GM19043 (cell line): ENCODE measurements at regions not wholly inside any gene's neighbourhood (a gene's known extent, or its start where the extent isn't known, plus 50 kb on each side); places are given as distances from the start of the nearest gene placed in this dataset.
"Not testable (repeated sequence)": the region's sequence is repeated elsewhere in the genome, so short reads cannot be mapped to it uniquely, and the experiment has no call there.

Source experiments
- ATAC-seq: cut with Tn5 transposase; IDR thresholded peaks from one replicate; pipeline ENCODE4 v1.9.1; 2021; ENCODE audit warnings: low read depth; ENCODE audit not compliant: unreplicated experiment

GRCh38 chr3:132084982-132085381 is 50.2 kb upstream of the CPNE4 start:
- ATAC-seq = no peak

- no peak for ATAC-seq
These were observed 52.5 kb upstream of the CPNE4 start for GRCh38 chr3:132087356-132087755.

GRCh38 chr3:132088291-132088690 is 53.5 kb upstream of the CPNE4 start:
- no peak for ATAC-seq

GRCh38 chr3:132090921-132091320 is 56.1 kb upstream of the CPNE4 start:
- ATAC-seq = no peak

- ATAC-seq = no peak
These were observed 81.8 kb upstream of the CPNE4 start for GRCh38 chr3:132116601-132117000.

- ATAC-seq = no peak
These were observed 82.8 kb upstream of the CPNE4 start for GRCh38 chr3:132117642-132118041.

- no peak for ATAC-seq
These were observed 84.7 kb upstream of the CPNE4 start for GRCh38 chr3:132119531-132119930.

- no peak for ATAC-seq
These were observed 89.3 kb upstream of the CPNE4 start for GRCh38 chr3:132124096-132124495.

GRCh38 chr3:132124651-132125284 is 90.0 kb upstream of the CPNE4 start:
- no peak for ATAC-seq

- ATAC-seq = no peak
These were observed 99.8 kb upstream of the CPNE4 start for GRCh38 chr3:132134611-132135010.

- ATAC-seq = no peak
These were observed 101.0 kb upstream of the CPNE4 start for GRCh38 chr3:132135628-132136333.

- no peak for ATAC-seq
These were observed 101.5 kb upstream of the CPNE4 start for GRCh38 chr3:132136334-132136716.

- not testable (repeated sequence) for ATAC-seq
These were observed 102.1 kb upstream of the CPNE4 start for GRCh38 chr3:132136902-132137301.

- ATAC-seq = no peak
These were observed 111.0 kb upstream of the CPNE4 start for GRCh38 chr3:132145833-132146232.

GRCh38 chr3:132154619-132155018 is 119.8 kb upstream of the CPNE4 start:
- no peak for ATAC-seq

- no peak for ATAC-seq
These were observed 124.3 kb upstream of the CPNE4 start for GRCh38 chr3:132159145-132159544.

- no peak for ATAC-seq
These were observed 125.4 kb upstream of the CPNE4 start for GRCh38 chr3:132160198-132160597.

GRCh38 chr3:132161608-132162007 is 126.8 kb upstream of the CPNE4 start:
- ATAC-seq = no peak

GRCh38 chr3:132164469-132165092 is 129.8 kb upstream of the CPNE4 start:
- no peak for ATAC-seq

GRCh38 chr3:132167870-132168269 is 133.1 kb upstream of the CPNE4 start:
- ATAC-seq = no peak

- no peak for ATAC-seq
These were observed 139.7 kb upstream of the CPNE4 start for GRCh38 chr3:132174500-132174899.

- ATAC-seq = no peak
These were observed 136.8 kb upstream of the ACP3 start for GRCh38 chr3:132180337-132180791.
